Tibial nerve (tissue), 3 donors: ENCODE measurements at regions not wholly inside any gene's neighbourhood (a gene's known extent, or its start where the extent isn't known, plus 50 kb on each side); places are given as distances from the start of the nearest gene placed in this dataset.

Experiments used
- CTCF ChIP-seq, 5 experiments: fragments of 200-600 bp in 3 of 5; fragments of 450-650 bp in 2 of 5; sonication (generic) in 3 of 5; IDR thresholded peaks; one replicate each; pipeline ENCODE4 v1.5.1; 2016 to 2019; ENCODE audit warnings: antibody characterized with exemption in 5 of 5, mild to moderate bottlenecking in 3 of 5, moderate library complexity in 2 of 5
- POLR2A ChIP-seq, 2 donors: fragments of 450-650 bp; IDR thresholded peaks; one replicate each; pipeline ENCODE4 v1.6.1; 2017; ENCODE audit warnings: antibody characterized with exemption in 2 of 2, mild to moderate bottlenecking in 2 of 2, moderate library complexity in 2 of 2

- TF ChIP-seq CTCF (IDR thresholded peaks at IDR 0.05) (no peak), POLR2A (IDR thresholded peaks at IDR 0.05) (no peak)
Observed at GRCh38 chr14:30108975-30109700, 181.5 kb upstream of the PRKD1 start.
